Tibial nerve (tissue), 4 donors: ENCODE measurements at regions not wholly inside any gene's neighbourhood (a gene's known extent, or its start where the extent isn't known, plus 50 kb on each side); places are given as distances from the start of the nearest gene placed in this dataset.

Experiments
- DNase-seq, 2 donors: peaks; one replicate each; pipeline ENCODE4 v3.0.0-alpha.2; 2019; ENCODE audit warnings: low spot score in 2 of 2
- H3K27ac ChIP-seq, 4 donors: fragments of 200-600 bp; sonication (generic) in 3 of 4; one replicate each; pipeline ENCODE4 v1.5.1; 2017 to 2019; ENCODE audit warnings: mild to moderate bottlenecking in 1 of 4
- H3K27me3 ChIP-seq, 2 donors: fragments of 200-600 bp; sonication (generic) in 1 of 2; one replicate each; pipeline versions ENCODE4 v1.5.1 to v1.6.0; 2017 to 2019
- H3K36me3 ChIP-seq, 3 donors: fragments of 200-600 bp; sonication (generic); one replicate each; pipeline ENCODE4 v1.5.1; 2018 to 2019
- H3K4me1 ChIP-seq, 4 donors: fragments of 200-600 bp; sonication (generic) in 3 of 4; one replicate each; pipeline ENCODE4 v1.5.1; 2017 to 2019
- H3K4me3 ChIP-seq, 4 donors: fragments of 200-600 bp; sonication (generic) in 3 of 4; one replicate each; pipeline ENCODE4 v1.5.1; 2017 to 2019; ENCODE audit warnings: mild to moderate bottlenecking in 1 of 4, moderate library complexity in 1 of 4
- H3K9me3 ChIP-seq, 4 donors: fragments of 200-600 bp; sonication (generic) in 3 of 4; one replicate each; pipeline ENCODE4 v1.5.1; 2017 to 2019
- EP300 ChIP-seq, 2 donors: sonication (generic); formaldehyde crosslinking; IDR thresholded peaks; one replicate each; pipeline ENCODE4 v1.6.1; 2017; ENCODE audit warnings: antibody characterized with exemption in 2 of 2, mild to moderate bottlenecking in 1 of 2
- POLR2A ChIP-seq, 2 donors: fragments of 450-650 bp; IDR thresholded peaks; one replicate each; pipeline ENCODE4 v1.6.1; 2017; ENCODE audit warnings: antibody characterized with exemption in 2 of 2, mild to moderate bottlenecking in 2 of 2, moderate library complexity in 2 of 2
- WGBS, 2 donors: methylation state at CpG; one replicate each; pipeline ENCODE4 v1.1.5; 2018; 5-methylcytosine and 5-hydroxymethylcytosine counted together
- TF ChIP-seq, protein P1 (sequence below), 5 experiments: fragments of 200-600 bp in 3 of 5; fragments of 450-650 bp in 2 of 5; sonication (generic) in 3 of 5; IDR thresholded peaks; one replicate each; pipeline ENCODE4 v1.5.1; 2016 to 2019; ENCODE audit warnings: antibody characterized with exemption in 5 of 5, mild to moderate bottlenecking in 3 of 5, moderate library complexity in 2 of 5

DNA sequence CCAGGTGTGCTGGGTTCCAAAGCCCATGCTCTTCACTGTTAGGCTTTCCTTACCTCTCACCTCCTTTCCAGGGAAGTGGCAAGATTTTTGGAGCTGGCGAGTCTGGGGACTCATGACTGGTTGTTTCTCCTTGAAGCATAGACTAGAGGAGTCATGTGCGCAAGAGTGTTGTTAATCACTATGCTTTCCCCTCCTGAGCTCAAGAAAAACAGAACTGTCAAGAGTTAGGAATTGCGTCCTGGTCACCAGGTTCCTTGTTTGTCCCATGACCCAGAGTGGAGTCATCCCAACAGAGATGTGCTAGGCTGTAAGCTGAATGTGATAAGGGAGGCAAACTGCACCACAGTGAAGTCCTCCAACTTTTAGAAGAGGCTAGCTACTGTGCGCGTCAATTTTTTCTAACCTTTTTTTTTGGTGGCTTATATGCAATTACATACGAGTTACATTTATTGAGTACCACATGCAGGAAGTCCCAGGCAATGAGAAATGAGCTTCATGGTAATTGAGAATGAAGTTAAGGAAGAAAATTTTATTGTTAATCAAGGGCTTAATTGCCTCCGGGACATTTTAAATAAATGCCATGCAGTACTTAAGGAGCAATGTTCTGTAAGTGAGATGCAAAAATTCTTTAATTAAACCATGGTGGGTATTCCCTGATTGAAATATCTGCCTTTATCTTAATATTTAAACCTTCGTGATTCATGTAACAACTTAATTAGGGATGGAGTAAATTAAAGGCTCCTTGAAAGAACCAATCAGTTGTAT, 233.9 kb downstream of the ZIC5 start:
- no peak for DNase-seq
- Histone ChIP-seq H3K36me3 (no peaks in the 10 kb centered on the region), H3K27me3 (no peaks in the 10 kb centered on the region), H3K9me3 (no peaks in the 10 kb centered on the region), H3K4me3 (no peak overlapping the region), H3K4me1 (peaks cover 0 to 11% (median 0%) of the 10 kb centered on the region in 4 donors), H3K27ac (no peak overlapping the region)
- TF ChIP-seq, protein P1, sequence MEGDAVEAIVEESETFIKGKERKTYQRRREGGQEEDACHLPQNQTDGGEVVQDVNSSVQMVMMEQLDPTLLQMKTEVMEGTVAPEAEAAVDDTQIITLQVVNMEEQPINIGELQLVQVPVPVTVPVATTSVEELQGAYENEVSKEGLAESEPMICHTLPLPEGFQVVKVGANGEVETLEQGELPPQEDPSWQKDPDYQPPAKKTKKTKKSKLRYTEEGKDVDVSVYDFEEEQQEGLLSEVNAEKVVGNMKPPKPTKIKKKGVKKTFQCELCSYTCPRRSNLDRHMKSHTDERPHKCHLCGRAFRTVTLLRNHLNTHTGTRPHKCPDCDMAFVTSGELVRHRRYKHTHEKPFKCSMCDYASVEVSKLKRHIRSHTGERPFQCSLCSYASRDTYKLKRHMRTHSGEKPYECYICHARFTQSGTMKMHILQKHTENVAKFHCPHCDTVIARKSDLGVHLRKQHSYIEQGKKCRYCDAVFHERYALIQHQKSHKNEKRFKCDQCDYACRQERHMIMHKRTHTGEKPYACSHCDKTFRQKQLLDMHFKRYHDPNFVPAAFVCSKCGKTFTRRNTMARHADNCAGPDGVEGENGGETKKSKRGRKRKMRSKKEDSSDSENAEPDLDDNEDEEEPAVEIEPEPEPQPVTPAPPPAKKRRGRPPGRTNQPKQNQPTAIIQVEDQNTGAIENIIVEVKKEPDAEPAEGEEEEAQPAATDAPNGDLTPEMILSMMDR (IDR thresholded peaks at IDR 0.05), result no peak
- no peak for TF ChIP-seq EP300 (IDR thresholded peaks at IDR 0.05)
- no peak for TF ChIP-seq POLR2A (IDR thresholded peaks at IDR 0.05)
- 88 to 89% methylated on average over 8 of the region's 8 CpGs for WGBS, 2 donors

DNA sequence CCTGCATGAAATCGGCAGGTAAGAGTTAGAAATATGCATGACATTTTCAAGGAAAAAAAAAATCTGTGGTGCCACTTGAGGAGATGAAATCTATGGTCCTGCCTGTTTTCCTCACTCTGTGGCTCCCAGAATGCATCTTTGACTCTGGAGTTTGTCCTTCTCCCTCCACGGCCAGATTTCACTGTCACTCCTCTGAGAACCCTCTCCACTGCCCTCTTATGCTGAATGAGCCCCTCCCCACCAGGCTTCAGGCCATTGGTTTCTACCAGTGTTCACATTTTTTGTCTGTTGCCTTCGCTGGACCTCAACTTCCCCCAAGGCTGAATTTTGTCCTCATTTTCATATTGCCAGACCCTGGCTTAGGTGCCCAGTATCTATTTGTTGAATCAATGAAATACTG, 235.0 kb downstream of the ZIC5 start:
- H3K36me3 ChIP-seq, result no peaks in the 10 kb centered on the region
- no peak overlapping the region for H3K27ac ChIP-seq
- no peaks in the 10 kb centered on the region for H3K27me3 ChIP-seq
- 78 to 84% methylated on average over 3 of the region's 3 CpGs for WGBS, 2 donors
- H3K9me3 ChIP-seq, result no peaks in the 10 kb centered on the region
- no peaks in the 10 kb centered on the region for H3K4me1 ChIP-seq
- no peak for TF ChIP-seq POLR2A (IDR thresholded peaks at IDR 0.05)
- TF ChIP-seq EP300 (IDR thresholded peaks at IDR 0.05), result no peak
- TF ChIP-seq, protein P1 (IDR thresholded peaks at IDR 0.05), result no peak
- H3K4me3 ChIP-seq, result no peak overlapping the region
- no peak for DNase-seq

GRCh38 chr13:99734013-99734693, 232.9 kb downstream of the TM9SF2 start:
- H3K27ac ChIP-seq, result no peak overlapping the region
- no peaks in the 10 kb centered on the region for H3K4me1 ChIP-seq
- no peaks in the 10 kb centered on the region for H3K27me3 ChIP-seq
- WGBS, 2 donors, result 56 to 60% methylated on average over 7 of the region's 7 CpGs
- no peak overlapping the region for H3K4me3 ChIP-seq
- H3K36me3 ChIP-seq, result no peaks in the 10 kb centered on the region
- no peaks in the 10 kb centered on the region for H3K9me3 ChIP-seq
- TF ChIP-seq POLR2A (IDR thresholded peaks at IDR 0.05), result no peak
- TF ChIP-seq, protein P1 (IDR thresholded peaks at IDR 0.05), result no peak
- TF ChIP-seq EP300 (IDR thresholded peaks at IDR 0.05), result no peak
- DNase-seq, result no peak

- Histone ChIP-seq H3K27ac (no peak overlapping the region), H3K4me1 (no peaks in the 10 kb centered on the region), H3K27me3 (no peaks in the 10 kb centered on the region), H3K9me3 (no peaks in the 10 kb centered on the region), H3K36me3 (no peaks in the 10 kb centered on the region), H3K4me3 (no peak overlapping the region)
- 43 to 49% methylated on average over 7 of the region's 7 CpGs for WGBS, 2 donors
- no peak for DNase-seq
- TF ChIP-seq EP300 (IDR thresholded peaks at IDR 0.05) (no peak), POLR2A (IDR thresholded peaks at IDR 0.05) (no peak)
- TF ChIP-seq, protein P1 (IDR thresholded peaks at IDR 0.05), result no peak
Observed at GRCh38 chr13:99733346-99733745, 232.1 kb downstream of the TM9SF2 start.

- TF ChIP-seq POLR2A (IDR thresholded peaks at IDR 0.05) (no peak), EP300 (IDR thresholded peaks at IDR 0.05) (no peak)
- TF ChIP-seq, protein P1 (IDR thresholded peaks at IDR 0.05), result no peak
- no peaks in the 10 kb centered on the region for H3K9me3 ChIP-seq
- DNase-seq, result no peak
- H3K4me3 ChIP-seq, result no peak overlapping the region
- H3K27ac ChIP-seq, result no peak overlapping the region
- H3K36me3 ChIP-seq, result no peaks in the 10 kb centered on the region
- no peaks in the 10 kb centered on the region for H3K4me1 ChIP-seq
- WGBS, 2 donors, result 53 to 62% methylated on average over 4 of the region's 4 CpGs
- no peaks in the 10 kb centered on the region for H3K27me3 ChIP-seq
Observed at GRCh38 chr13:99731747-99732146, 230.5 kb downstream of the TM9SF2 start.
